Trophoblast cell (in vitro differentiated cells and primary cell): ENCODE measurements at regions not wholly inside any gene's neighbourhood (a gene's known extent, or its start where the extent isn't known, plus 50 kb on each side); places are given as distances from the start of the nearest gene placed in this dataset.
"Not testable (repeated sequence)": the region's sequence is repeated elsewhere in the genome, so short reads cannot be mapped to it uniquely, and the experiment has no call there.

ENCODE experiments used
- DNase-seq, 2 donors: peaks; one replicate each; pipeline ENCODE4 v3.0.0-alpha.2; 2016
- H2AFZ ChIP-seq: 2 replicates; pipeline ENCODE4 v1.6.1; 2013; ENCODE audit warnings: low read length, moderate library complexity, mild to moderate bottlenecking; ENCODE audit not compliant: insufficient read depth, poor library complexity
- H2AK5ac ChIP-seq: 2 replicates; pipeline ENCODE4 v1.6.1; 2013; ENCODE audit warnings: mild to moderate bottlenecking, low read length
- H2BK120ac ChIP-seq: 2 replicates; pipeline ENCODE4 v1.6.1; 2013; ENCODE audit warnings: low read length, mild to moderate bottlenecking, moderate library complexity; ENCODE audit not compliant: insufficient read depth, poor library complexity
- H2BK12ac ChIP-seq: 2 replicates; pipeline ENCODE4 v1.6.1; 2013; ENCODE audit warnings: mild to moderate bottlenecking, low read length, moderate library complexity
- H2BK5ac ChIP-seq: 2 replicates; pipeline ENCODE4 v1.6.1; 2013; ENCODE audit warnings: low read length, low read depth, moderate library complexity, mild to moderate bottlenecking; ENCODE audit not compliant: poor library complexity
- H3K14ac ChIP-seq: 2 replicates; pipeline ENCODE4 v1.6.1; 2013; ENCODE audit warnings: mild to moderate bottlenecking, low read length
- H3K18ac ChIP-seq: 2 replicates; pipeline ENCODE4 v1.6.1; 2013; ENCODE audit warnings: mild to moderate bottlenecking, low read length
- H3K23ac ChIP-seq: 2 replicates; pipeline ENCODE4 v1.6.1; 2013; ENCODE audit warnings: low read length
- H3K27ac ChIP-seq: 2 replicates; pipeline ENCODE4 v1.5.1; 2013; ENCODE audit warnings: low read depth, mild to moderate bottlenecking, inconsistent platforms, low read length, moderate library complexity
- H3K27me3 ChIP-seq: 2 replicates; pipeline ENCODE4 v1.6.1; 2013; ENCODE audit warnings: inconsistent platforms, mild to moderate bottlenecking, low read length, moderate library complexity; ENCODE audit not compliant: insufficient read depth
- H3K36me3 ChIP-seq, 2 experiments: 1 replicate in 1 of 2; 2 replicates in 1 of 2; pipeline ENCODE4 v1.6.1; 2013; ENCODE audit warnings: low read length in 2 of 2, mild to moderate bottlenecking in 2 of 2, moderate library complexity in 1 of 2; ENCODE audit not compliant: insufficient read depth in 2 of 2, control insufficient read depth in 1 of 2
- H3K4ac ChIP-seq: 2 replicates; pipeline ENCODE4 v1.6.1; 2013; ENCODE audit warnings: low read depth, mild to moderate bottlenecking, low read length, moderate library complexity
- H3K4me1 ChIP-seq, 2 experiments: 1 replicate in 1 of 2; 2 replicates in 1 of 2; pipeline ENCODE4 v1.6.1; 2013; ENCODE audit warnings: low read length in 2 of 2, mild to moderate bottlenecking in 2 of 2, moderate library complexity in 1 of 2; ENCODE audit not compliant: insufficient read depth in 2 of 2, control insufficient read depth in 1 of 2
- H3K4me2 ChIP-seq: 2 replicates; pipeline ENCODE4 v1.6.1; 2013; ENCODE audit warnings: inconsistent platforms, mild to moderate bottlenecking, low read length, moderate library complexity
- H3K4me3 ChIP-seq: 2 replicates; pipeline ENCODE4 v1.5.1; 2013; ENCODE audit warnings: mild to moderate bottlenecking, low read depth, low read length, inconsistent platforms
- H3K79me1 ChIP-seq: one replicate; pipeline ENCODE4 v1.6.1; 2013; ENCODE audit warnings: low read length
- H3K79me2 ChIP-seq: 2 replicates; pipeline ENCODE4 v1.6.1; 2013; ENCODE audit warnings: low read length, mild to moderate bottlenecking; ENCODE audit not compliant: control insufficient read depth, insufficient read depth, poor library complexity
- H3K9ac ChIP-seq: 2 replicates; pipeline ENCODE4 v1.6.1; 2013; ENCODE audit warnings: mild to moderate bottlenecking, low read length
- H3K9me3 ChIP-seq: 2 replicates; pipeline ENCODE4 v1.6.1; 2013; ENCODE audit warnings: low read depth, mild to moderate bottlenecking, control low read depth, inconsistent platforms, low read length; ENCODE audit not compliant: insufficient read depth
- H4K12ac ChIP-seq: 2 replicates; pipeline ENCODE4 v1.6.1; 2013; ENCODE audit warnings: low read depth, mild to moderate bottlenecking, low read length, moderate library complexity
- H4K8ac ChIP-seq: 2 replicates; pipeline ENCODE4 v1.6.1; 2013; ENCODE audit warnings: low read depth, mild to moderate bottlenecking, low read length, moderate library complexity
- H4K91ac ChIP-seq: one replicate; pipeline ENCODE4 v1.6.1; 2013; ENCODE audit warnings: low read depth, mild to moderate bottlenecking, low read length, moderate library complexity
- WGBS: extraction: QIAGEN DNeasy Blood & Tissue Kit; methylation state at CpG from one replicate; pipeline ENCODE4 v1.1.7; 2013; ENCODE audit warnings: missing lambda C conversion rate; ENCODE audit not compliant: insufficient read length, insufficient coverage; ENCODE audit errors: extremely low coverage; 5-methylcytosine and 5-hydroxymethylcytosine counted together

DNA sequence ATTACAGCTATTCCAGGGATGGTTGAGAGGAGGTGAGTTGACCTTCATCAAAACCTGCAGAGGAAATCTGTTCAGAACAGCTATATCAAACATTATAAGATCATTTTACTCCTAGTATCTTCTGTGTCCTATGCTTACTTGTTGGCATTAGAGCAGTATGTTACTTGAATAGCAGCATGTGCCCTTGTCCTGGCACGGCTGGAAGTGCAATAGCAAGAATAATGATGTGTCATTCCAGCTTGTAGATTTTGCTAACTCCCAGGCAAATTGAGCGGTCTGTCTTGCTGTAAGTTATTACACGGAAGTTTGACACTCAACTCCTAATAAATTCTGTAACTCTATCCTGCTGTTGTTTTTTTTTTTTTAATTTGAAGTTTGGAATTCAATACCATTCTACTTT is 385.5 kb downstream of the TENT5A start:
- WGBS: no CpG with 5 or more reads among the region's 3 CpGs
- H4K12ac ChIP-seq: no peak overlapping the region

GRCh38 chr6:81362246-81362645 is 390.2 kb downstream of the TENT5A start:
- DNase-seq: no peak
- H2AFZ ChIP-seq: no peak overlapping the region
- no peaks in the 10 kb centered on the region for H3K9me3 ChIP-seq
- H3K27ac ChIP-seq: no peak overlapping the region
- no peak overlapping the region for H3K23ac ChIP-seq
- no peak overlapping the region for H3K14ac ChIP-seq
- no peak overlapping the region for H4K8ac ChIP-seq
- H2BK12ac ChIP-seq: no peak overlapping the region
- H3K79me1 ChIP-seq: no peaks in the 10 kb centered on the region
- no peak overlapping the region for H3K18ac ChIP-seq
- no peak overlapping the region for H2BK120ac ChIP-seq
- H3K4ac ChIP-seq: no peak overlapping the region
- no peak overlapping the region for H4K91ac ChIP-seq
- no peak overlapping the region for H3K4me2 ChIP-seq
- H3K27me3 ChIP-seq: no peaks in the 10 kb centered on the region
- H4K12ac ChIP-seq: no peak overlapping the region
- no peak overlapping the region for H3K4me3 ChIP-seq
- H3K36me3 ChIP-seq: no peaks in the 10 kb centered on the region
- no peaks in the 10 kb centered on the region for H3K4me1 ChIP-seq
- no CpG with 5 or more reads among the region's 1 CpG for WGBS
- H3K79me2 ChIP-seq: no peaks in the 10 kb centered on the region
- H2AK5ac ChIP-seq: no peak overlapping the region
- H2BK5ac ChIP-seq: no peak overlapping the region
- no peak overlapping the region for H3K9ac ChIP-seq

More for the DNA sequence above, 385.5 kb downstream of the TENT5A start:
- Histone ChIP-seq H2AK5ac (no peak overlapping the region), H3K79me1 (no peaks in the 10 kb centered on the region), H3K9me3 (no peaks in the 10 kb centered on the region), H3K36me3 (no peaks in the 10 kb centered on the region), H3K18ac (no peak overlapping the region), H2BK5ac (no peak overlapping the region), H3K79me2 (no peaks in the 10 kb centered on the region), H3K4me2 (no peak overlapping the region), H3K4me1 (no peaks in the 10 kb centered on the region), H2AFZ (no peak overlapping the region), H2BK120ac (no peak overlapping the region), H3K9ac (no peak overlapping the region), H4K8ac (no peak overlapping the region), H4K91ac (no peak overlapping the region), H3K4me3 (no peak overlapping the region), H3K27ac (no peak overlapping the region), H3K27me3 (no peaks in the 10 kb centered on the region), H3K23ac (no peak overlapping the region), H2BK12ac (no peak overlapping the region), H3K14ac (no peak overlapping the region), H3K4ac (no peak overlapping the region)
- no peak for DNase-seq

DNA sequence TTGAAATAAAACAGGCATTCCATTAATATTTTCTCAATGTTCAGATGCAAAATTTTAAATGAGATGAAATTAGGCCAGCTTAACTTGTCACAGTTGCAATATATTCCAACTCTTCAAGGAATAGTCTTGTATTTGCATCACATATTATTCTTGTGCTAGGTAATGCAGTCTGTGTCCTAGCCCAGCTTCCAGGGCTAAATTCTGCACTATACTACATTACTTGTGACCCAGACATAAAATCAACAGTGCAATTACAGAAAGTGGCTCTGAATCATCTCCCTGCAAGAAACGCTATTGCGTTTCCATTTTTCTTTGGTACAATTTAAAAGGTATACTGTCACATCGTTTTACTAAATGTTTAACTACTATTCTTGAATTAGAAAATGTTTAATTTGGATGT is 399.2 kb downstream of the TENT5A start:
- no peaks in the 10 kb centered on the region for H3K9me3 ChIP-seq
- H3K4me2 ChIP-seq: no peak overlapping the region
- no CpG with 5 or more reads among the region's 3 CpGs for WGBS

GRCh38 chr6:81344026-81344425 is 408.5 kb downstream of the TENT5A start:
- not testable (repeated sequence) for H2BK12ac ChIP-seq, H3K79me1 ChIP-seq, H4K12ac ChIP-seq, H2BK120ac ChIP-seq, H3K27ac ChIP-seq, H2BK5ac ChIP-seq, H4K8ac ChIP-seq, H3K79me2 ChIP-seq, H2AFZ ChIP-seq, H3K9me3 ChIP-seq, H3K23ac ChIP-seq, H2AK5ac ChIP-seq, H3K4me3 ChIP-seq, H3K4ac ChIP-seq, H3K9ac ChIP-seq, H3K4me2 ChIP-seq, H4K91ac ChIP-seq, H3K4me1 ChIP-seq, H3K36me3 ChIP-seq, H3K27me3 ChIP-seq, H3K14ac ChIP-seq, H3K18ac ChIP-seq, DNase-seq
- WGBS: no CpG with 5 or more reads among the region's 8 CpGs

More for the DNA sequence above, 399.2 kb downstream of the TENT5A start:
- no peak overlapping the region for H3K4ac ChIP-seq
- no peak overlapping the region for H2AK5ac ChIP-seq
- no peaks in the 10 kb centered on the region for H3K36me3 ChIP-seq
- no peak overlapping the region for H3K9ac ChIP-seq
- H3K27ac ChIP-seq: no peak overlapping the region
- H3K79me2 ChIP-seq: no peaks in the 10 kb centered on the region
- H2BK12ac ChIP-seq: no peak overlapping the region
- no peak overlapping the region for H4K12ac ChIP-seq
- no peaks in the 10 kb centered on the region for H3K79me1 ChIP-seq
- no peak overlapping the region for H4K91ac ChIP-seq
- no peak overlapping the region for H3K14ac ChIP-seq
- H3K23ac ChIP-seq: no peak overlapping the region
- no peak overlapping the region for H3K4me3 ChIP-seq
- H2BK5ac ChIP-seq: no peak overlapping the region
- no peaks in the 10 kb centered on the region for H3K4me1 ChIP-seq
- no peaks in the 10 kb centered on the region for H3K27me3 ChIP-seq
- H2AFZ ChIP-seq: no peak overlapping the region
- no peak for DNase-seq
- no peak overlapping the region for H3K18ac ChIP-seq
- no peak overlapping the region for H2BK120ac ChIP-seq
- no peak overlapping the region for H4K8ac ChIP-seq
